ENCODE measurements at regions not wholly inside any gene's neighbourhood (a gene's known extent, or its start where the extent isn't known, plus 50 kb on each side); places are given as distances from the start of the nearest gene placed in this dataset.
"Not testable (repeated sequence)": the region's sequence is repeated elsewhere in the genome, so short reads cannot be mapped to it uniquely, and the experiment has no call there.

DNA sequence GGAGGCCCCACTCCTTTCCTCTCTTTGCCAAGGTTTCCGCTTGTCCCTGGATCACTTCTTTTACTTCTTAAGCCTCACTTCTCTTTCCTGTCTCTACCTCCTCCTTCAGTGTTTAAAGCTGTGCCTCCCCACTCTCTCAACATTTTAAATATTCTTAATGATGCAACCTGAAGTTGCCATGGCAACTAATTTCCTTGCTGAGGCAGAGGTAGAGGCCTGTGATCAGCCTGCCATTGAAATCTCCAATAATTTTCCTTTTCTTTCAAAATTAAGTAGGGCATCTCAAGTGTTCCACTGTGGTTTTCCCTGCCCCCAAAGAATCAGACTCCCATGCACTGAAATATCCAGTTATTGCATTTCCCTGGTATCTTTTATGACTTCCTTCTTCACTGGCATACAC is 108.6 kb upstream of the VRK1 start:
- DNase-seq = peak; percentile 6

DNA sequence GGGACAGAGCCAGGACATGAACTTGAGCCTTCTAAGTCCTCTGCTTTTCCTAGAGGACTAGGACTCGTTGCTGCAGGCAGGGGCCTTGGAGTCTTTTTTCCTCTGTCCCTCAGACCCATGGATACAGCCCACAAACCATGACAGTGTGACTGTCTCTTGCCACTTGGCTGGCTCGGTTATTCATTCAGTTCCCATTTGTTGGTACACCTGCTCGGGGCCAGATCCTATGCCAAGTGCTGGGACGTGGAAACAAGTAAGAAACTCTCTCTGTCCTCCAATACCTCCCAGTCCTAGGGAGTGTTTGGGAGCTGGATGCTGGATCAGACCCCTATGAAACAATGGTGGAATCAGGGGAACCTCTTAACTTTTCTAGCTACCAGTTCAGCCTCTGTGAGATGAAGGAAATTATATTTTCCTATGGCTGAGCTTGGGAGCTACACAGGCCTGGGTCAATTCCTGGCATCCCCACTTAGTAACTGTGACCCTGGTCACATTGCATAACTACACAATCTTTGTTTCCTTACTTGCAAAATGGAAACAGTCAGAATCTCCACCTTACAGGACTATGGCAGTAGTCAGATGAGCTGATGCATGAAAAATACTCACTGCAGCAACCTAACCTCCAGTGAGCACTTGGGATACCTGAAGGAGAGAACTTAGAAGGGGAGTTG is 106.3 kb upstream of the VRK1 start:
- DNase-seq = no peak

DNA sequence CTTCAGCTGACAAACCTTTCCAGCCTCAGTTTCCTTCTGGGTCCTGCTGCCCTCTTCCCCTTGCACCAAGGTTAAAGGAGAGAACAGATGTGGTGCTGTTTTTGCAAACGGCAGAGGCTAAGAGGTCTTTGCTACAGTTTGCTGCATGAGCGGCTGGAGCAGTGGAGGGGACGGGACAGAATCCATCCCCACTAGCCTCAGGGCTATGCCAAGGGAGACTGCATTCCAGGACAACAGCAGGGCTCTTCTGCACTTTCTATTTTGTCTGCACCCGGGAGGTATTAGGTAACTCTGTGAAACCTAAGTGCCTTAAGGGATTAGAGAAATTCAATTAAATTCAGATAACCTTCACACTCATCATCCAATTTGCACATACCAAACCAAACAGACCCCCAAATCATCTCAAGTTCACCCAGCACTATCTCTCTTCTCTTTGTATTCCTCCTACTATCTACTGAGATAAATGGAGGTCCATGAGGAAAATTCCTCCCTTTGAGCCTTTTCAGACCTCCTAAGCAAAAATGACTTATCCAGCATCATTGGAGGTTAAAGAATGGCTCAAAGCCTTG is 103.8 kb upstream of the VRK1 start:
- DNase-seq = no peak

DNA sequence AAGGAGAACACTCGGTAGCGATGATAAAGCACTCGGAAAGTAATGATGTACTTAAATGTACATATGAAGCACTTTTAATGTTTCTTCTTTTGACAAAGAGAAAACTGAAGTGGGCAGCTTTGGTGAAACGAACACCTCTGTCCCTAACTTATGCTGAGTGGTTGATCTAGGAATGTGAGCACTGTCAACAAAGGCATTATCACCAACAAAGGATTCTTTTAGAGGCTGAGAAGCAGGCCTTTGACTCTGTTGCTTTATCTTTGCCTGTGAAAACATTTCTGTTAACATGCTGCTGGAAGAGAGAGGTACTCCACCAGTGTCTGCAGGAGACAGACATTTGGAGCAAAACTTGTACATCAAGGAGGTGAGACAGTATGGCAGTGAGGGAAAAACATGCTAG is 103.2 kb upstream of the VRK1 start:
- DNase-seq = no peak

DNA sequence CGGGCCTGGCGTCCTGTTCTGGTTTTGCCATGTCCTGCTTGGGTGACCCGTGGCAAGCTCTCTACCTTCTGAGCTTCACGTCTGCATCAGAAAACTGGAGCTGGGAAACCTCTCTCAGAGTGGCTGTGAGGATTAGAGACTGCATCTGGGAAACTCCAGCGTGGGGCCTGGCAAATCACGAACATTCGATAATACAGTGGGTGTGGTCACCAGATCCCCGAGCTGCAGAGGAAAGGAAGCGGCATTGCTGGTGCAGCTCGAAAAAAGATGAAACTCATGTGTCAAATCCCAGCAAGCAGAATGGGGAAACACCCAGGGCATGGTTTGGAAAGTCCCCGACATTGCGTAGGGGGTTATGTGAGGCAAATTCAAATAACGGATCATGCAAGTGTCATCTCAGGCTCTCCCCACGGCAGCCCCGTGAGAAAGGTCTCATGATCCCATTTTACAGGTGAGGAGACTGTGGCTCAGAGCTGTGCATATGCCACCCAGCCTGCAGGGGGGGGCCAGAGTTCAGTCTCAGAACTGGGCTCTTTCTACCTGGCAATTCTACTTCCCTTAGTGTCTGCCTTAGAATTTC is 98.1 kb upstream of the VRK1 start:
- no peak for DNase-seq

DNA sequence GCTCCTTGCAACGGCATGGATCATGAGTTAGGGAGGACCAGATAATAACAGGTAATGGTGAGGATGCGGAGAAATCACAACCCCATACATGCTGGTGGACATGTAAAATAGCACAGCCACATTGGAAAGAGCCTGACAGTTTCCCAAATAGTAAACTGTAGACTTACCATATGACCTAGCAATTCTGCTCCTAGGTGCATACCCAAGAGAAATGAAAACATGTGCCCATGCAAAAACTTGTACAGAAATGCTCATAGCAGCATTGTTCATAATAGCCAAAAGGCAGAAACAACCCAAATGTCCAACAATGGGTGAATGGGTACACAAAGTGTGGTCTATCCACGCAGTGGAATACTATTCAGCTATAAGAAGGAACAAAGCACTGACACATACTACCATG is 97.5 kb upstream of the VRK1 start:
- no peak for DNase-seq

DNA sequence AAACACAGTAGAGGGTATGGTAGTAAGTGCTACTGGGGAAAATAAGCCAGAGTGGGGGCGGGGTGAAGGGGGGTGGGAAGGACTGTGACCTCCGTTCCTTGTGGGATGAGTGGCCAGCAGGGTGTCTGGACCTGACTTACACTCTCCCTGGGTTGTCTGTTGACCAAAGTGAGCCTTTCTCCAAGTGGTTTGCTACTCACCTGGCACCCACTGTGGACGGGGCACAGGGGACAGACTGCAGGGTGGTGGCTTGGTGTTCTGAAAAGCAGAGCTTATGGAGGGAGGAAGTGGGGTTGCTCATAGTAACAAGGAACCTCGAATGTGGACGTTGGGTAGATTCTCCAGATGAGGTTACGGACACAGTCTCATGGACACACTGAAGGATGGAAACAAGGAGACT is 94.4 kb upstream of the VRK1 start:
- no peak for DNase-seq

DNA sequence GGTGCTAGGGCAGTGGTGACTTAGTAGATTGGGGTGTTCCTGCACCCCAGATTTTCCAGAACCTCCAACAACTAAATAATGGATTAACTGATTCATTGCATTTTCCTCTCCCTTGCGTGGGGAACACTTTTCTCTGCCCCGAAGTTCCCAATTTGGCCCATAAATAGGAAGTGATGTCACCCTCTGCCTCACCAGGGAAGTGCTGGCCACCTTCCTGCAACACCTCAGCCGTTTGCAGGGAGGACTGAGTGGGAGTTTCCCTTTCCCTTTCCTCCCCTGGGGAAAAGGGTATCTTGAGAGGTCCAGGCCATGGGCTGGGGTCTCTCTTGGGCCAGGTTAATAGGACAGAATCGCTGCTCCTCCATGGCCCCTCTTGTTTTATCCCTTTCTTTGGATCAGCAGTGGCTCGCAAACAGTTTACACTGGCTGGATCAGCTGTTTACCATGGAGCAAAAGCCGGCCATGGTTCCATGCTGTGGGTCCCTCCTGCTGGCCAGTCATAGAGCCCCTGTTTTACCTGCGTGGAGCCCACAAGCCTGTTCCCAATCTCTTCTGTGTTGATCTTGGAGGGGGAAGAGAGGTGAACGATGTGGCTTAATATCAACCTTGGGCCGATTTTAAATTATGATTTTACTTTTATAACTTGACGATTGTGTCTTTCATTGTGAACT is 91.6 kb upstream of the VRK1 start:
- DNase-seq = peak; percentile 24

DNA sequence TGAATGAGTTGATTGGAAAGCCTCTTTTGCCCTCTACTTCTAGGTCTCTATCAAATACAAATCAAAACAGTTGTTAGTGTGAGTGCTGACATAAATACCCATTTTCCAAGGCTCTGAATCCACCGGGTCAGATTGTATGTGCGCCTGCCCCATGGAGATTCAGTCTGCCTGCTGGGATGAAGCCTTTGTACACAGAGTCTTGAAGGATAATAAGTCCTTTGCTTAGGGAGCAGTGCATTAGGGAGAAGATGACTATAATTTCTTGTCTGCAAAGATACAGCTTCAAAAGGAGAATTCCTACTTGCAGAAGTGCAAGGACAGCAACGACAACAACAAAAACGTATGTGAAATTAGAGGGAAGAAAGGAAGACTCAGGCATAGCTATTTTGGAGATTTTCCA is 90.3 kb upstream of the VRK1 start:
- no peak for DNase-seq

DNA sequence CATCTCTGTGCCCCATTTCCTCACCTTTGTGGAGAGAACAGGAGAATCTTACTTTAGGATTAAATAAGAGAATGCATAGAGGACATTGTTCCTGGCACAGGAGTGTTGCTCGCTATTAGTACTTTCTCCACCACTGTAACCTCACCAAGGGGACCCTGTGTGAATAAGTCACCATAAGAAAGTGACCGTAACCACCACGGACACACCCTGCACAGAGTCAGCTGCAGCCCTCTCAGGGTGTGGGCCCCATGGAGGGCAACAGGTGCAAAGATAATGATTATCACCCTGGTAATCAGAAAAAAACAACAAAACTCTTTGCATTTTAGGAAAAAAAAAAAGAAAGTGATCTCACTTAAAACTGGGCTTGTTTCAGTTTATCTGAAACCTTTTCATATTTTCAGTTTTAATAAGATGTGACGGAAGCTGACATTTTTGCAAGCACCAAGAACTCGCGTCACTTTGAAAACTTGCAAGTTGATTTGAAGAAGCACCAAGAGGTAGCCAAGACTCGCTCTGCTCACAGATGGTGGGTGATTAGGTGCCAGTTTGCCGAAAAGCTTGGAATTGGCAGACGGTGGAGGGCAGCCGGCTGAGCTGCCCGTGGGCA is 87.0 kb upstream of the VRK1 start:
- no peak for DNase-seq

DNA sequence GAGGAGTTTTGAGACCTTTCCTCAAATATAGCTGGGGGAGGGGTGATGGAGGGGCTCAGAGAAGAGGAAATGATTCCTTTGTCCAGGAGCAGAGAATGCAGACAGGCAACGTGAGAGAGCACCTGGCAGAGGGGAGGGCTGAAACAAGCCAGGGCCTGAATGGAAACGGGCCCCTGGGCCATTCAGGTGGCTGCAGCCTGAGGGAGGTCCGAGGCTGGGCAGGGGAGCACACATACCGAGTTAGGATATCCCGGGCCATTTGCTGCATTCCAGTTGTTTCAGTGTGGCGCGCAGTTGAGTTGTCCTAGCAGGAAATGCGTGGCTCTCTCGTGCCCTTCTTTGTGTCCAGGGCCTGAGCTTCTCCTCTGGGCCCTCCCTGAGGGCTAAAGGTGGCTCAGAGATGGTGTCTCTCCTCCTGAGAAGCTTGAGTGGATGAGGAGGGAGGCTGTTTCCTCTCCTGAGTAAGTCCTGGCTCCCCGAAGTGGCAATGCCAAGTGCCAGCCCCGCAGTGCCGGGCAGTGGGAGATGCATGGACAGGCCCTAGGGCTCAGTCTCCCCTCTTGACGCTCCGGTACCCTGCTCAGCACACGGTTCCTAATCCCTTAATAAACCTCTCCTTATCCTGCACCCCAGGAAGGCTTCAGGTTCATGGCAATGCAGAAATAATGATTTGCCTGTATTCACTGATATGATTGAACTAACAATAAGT is 85.5 kb upstream of the VRK1 start:
- DNase-seq = no peak

DNA sequence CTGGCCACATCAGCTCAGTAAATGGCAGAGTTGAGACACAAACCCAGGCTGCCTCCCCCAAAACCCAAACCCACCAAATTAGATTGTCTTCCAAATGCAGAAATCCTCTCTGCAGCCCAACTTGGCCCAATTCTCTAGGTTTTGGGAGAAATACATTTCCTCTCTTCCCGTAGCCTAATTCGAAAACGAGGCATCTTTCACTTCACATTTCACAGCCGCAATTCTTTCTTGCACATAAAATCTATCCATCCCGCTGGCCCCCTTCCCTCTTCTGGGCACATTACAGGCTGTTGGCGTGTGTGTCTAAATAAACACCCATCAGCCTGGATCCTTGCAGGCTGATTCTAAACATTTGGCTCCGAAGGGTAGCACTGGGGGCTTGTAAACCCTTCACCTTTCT is 83.8 kb upstream of the VRK1 start:
- no peak for DNase-seq

DNA sequence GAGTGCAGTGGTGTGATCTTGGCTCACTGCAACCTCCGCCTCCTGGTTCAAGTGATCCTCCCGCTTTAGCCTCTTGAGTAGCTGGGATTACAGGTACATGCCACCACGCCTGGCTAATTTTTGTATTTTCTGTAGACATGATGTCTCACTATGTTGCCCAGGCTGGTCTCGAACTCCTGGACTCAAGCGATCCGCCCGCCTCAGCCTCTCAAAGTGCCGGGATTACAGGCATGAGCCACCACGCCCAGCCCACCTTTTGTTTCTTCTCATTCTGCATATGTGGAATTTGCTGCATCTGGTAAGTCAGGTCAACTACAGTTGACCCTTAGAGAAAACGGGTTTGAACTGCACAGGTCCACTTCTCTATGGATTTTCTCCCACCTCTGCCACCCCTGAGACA is 82.6 kb upstream of the VRK1 start:
- DNase-seq = not testable (repeated sequence)

DNA sequence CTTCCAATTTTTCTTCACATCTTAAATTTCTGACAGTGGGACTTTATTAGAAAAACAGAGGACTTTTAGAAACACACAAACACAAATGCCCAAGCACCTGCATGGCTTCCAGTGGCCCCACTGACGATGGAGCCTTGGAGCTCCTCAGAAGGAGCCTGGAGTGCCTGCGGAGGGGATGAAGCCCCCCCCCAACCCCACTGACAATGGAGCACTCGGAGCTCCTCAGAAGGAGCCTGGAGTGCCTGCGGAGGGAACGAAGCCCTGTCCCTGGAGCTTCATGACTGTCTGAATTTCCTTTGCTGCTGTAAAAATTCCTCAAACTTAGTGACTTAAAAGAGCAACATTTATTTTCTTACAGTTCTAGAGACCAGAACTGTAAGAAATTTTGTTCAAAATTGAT is 80.1 kb upstream of the VRK1 start:
- DNase-seq = no peak

DNA sequence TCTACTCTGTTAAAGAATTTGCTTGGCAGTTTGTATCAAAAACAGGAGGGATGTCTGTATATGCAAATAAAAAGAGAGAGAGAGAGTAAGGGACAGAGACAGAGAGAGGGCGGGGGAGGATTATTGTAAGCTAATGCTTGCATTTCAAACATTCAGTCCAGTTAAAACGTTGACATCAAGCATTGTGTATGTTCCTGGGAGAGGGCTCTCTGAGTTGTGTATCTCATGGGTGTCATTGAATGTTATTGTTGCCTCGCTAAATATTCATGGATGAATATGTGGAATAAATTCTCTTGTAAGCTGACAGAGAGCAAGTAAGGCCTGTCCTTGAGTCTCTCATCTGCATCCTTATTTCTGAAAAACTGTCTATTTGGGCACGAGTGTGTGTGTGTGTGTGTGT is 78.8 kb upstream of the VRK1 start:
- DNase-seq = no peak

DNA sequence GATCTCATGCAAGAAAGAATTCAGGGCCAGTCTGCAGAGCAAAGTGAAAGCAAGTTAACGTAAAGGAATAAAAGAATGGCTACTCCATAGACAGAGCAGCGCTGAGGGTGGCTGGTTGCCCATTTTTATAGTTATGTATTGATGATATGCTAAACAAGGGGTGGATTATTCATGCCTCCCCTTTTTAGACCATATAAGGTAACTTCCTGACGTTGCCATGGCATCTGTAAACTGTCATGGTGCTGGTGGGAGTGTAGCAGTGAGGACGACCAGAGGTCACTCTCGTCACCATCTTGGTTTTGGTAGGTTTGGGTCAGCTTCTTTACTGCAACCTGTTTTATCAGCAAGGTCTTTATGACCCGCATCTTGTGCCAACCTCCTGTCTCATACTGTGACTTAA is 76.5 kb upstream of the VRK1 start:
- DNase-seq = not testable (repeated sequence)

DNA sequence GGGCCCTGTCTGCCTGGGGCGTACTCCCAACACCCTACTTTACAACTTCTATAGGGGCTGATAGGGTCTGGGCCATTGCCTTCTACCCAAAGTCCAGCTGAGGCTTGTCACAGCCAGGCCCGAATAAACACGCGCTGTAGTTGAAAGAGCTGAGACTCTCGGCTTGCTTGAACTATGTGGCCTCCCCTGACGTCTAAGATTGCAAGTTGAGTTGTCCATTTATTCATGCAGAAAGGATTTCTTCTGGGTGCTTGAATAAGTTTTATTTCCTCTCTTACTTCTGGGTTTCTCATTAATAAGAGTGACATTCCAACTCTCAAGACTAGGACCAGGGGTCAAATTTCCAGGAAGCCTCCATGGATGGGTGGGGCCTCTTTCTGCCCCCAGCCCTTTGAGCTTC is 74.4 kb upstream of the VRK1 start:
- DNase-seq = no peak

DNA sequence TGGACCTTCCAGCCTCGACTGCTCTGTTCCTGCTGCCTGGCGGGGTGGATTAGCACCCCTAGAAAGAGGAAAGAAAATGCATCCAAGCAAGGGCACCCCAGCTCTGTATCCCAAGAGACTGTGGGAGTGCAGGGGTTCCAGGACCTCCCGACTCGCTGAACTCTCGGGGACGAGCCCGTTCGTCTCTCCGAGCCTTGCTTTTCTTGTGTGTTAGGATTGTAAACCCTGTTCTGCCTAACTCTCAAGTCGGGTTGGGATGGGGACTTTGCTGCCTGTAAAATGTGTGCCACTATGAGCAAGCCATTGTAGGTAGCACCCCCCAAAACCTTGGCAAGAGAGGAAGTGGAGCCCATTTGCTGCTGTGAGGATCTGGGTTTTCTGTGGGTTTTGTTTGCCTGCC is 73.2 kb upstream of the VRK1 start:
- no peak for DNase-seq

DNA sequence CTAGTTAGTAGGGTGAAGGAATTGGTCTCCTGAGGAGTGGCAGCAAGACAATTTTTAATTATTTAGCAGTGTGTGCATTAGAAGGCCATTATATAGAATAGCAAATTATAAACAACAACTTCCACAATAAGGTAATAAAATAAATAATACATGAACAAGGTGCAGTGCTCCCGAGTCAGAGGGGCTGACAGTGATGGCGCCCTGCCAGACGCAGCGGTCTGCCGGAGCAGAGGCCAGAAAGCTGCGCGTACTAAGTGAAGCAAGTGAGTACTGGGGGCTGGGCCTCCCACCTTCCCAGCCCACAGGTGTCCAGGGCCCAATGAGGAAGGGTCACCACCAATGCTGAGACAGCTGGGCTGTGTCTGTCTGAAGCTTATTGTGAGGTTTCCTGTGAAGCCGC is 72.0 kb upstream of the VRK1 start:
- no peak for DNase-seq

DNA sequence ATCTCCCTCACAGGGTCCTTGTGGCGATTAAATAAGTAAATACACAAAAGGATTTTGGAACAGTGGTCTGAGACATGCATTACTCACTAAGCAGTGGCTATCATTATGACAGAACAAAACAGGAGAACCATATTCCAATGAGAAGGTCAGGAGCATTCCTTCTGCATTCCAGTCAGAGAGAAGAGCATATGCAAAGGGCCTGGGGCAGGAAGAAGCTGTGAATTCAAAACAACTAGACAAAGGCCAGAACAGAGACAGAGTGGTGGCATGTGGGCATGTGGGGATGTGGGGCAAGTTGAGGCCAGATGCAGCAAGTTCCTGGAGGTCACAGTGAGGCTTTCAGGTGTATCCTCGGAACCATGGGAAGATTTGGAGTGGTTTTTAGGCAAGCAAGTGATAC is 70.1 kb upstream of the VRK1 start:
- DNase-seq = no peak

DNA sequence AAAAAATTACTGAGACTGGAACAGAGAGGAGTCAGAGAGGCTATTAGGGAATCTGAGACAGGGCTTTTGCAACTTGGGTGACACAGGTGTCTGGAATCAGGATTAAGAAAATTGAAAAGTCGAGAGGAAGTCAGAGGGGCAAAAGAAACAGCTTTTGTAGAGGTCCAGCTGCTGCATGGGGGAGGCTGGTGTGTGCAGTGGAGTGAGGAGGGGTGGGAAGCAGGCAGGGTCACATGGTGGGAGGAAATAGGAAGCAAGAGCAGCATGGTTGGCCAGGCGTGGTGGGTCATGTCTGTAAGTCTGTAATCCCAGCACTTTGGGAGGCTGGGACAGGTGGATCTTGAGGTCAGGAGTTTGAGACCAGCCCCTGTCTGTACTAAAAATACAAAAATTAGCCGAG is 69.7 kb upstream of the VRK1 start:
- DNase-seq = no peak

DNA sequence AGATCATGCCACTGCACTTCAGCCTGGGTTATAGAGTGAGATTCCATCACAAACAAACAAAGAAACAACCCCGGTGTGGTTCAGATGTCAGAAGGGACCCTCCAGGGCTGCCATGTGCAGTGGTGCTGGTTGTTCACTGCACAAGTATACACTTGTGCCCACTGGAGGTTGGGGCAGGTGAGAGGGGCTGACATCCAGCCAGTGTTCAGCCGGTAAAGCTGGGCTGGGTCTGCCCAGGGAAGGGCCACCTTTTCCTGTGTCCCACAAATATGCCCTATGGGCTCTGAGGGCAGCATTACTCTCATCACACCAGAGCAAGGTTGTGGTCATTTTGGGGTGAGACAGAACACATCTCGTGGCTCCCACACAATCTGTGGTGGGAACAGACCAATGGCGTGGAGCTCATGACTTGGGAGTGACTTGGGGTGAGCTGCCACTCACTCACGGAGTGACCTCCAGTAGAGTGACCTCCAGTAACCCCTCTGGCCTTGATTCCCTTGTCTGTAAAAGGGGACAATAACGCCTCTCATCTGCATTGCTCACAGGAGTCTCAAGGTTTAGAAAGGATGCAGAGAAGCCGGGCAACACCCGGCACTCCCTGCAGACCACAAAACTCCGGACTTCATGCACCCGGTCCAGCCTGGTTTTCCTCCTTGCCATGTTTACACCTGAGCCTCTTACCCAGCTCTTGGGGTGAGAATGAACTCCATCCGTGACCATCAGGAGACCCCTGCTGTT is 69.0 kb upstream of the VRK1 start:
- DNase-seq = no peak

DNA sequence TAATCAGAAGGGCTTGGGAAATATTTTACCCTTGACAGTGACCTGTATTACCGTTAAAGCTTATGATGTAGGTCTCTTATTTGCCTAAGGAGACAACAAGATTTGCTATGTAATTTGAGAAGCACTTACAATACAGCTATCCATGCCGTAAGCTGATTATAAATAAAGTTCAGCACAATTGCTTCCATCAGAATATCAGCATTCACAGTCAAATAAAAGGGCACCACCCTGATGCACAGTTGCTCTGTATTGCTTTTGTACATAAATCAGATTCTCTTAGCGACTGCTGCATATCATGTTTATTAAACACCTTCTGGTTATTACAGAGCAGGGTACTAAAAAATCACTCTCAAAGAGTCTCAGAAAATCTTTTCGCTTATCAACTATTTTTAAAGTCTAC is 67.3 kb upstream of the VRK1 start:
- DNase-seq = no peak

Measured in MV-4-11 (cell line).